NCI-H187 (cell line): ENCODE measurements at regions not wholly inside any gene's neighbourhood (a gene's known extent, or its start where the extent isn't known, plus 50 kb on each side); places are given as distances from the start of the nearest gene placed in this dataset.

Source experiments
- DNase-seq, 2 experiments: peaks; one replicate each; lab custom pipeline; 2025; lab: John Stamatoyannopoulos, UW

GRCh38 chr20:39106791-39107190, 144.6 kb downstream of the DHX35 start:
- DNase-seq, result no peak

DNA sequence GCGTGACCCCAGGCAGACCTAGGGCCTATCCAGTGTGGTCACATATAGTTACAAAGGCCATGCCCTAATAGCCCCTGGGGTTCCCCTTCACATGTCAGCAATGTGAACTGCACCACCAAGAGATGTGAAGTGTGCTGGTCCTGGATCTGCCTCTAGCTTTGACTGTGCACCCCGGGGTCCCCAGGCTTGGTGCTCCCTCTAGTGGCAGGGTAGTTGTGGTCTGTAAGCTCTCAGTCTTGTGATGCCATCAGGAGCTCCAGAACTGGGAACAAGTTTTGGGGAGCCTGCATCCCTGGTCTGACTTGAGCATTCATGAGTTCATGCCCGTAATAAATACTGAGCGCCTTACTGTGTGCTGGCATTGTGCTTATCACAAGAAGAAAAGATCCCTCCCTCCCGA, 143.4 kb downstream of the DHX35 start:
- DNase-seq, result no peak

- DNase-seq, result no peak
These were observed 141.6 kb downstream of the DHX35 start for GRCh38 chr20:39103732-39104131.

GRCh38 chr20:39103305-39103704, 141.2 kb downstream of the DHX35 start:
- DNase-seq, result no peak

DNA sequence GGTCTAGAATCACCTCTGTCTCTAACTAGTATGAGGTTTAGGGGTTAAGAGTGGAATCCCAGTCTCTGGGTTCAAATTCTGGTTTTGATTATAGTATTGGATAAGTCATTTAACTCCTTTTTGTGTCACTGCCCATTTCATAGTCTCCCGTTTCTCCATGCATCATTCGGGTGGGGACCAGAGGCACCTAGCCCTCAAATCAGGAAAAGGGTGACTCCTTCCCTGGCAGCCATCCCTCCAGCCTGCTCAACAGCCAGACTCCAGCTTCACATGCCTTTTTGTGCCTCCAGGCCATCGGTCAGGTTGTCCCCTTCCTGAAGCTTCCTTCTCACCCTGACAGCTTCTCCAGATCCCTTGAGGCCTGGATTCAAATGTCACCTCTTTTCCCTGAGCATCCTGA, 139.8 kb downstream of the DHX35 start:
- DNase-seq, result no peak

- no peak for DNase-seq
These were observed 138.5 kb downstream of the DHX35 start for GRCh38 chr20:39100691-39101090.

- no peak for DNase-seq
These were observed 135.7 kb downstream of the DHX35 start for GRCh38 chr20:39097889-39098288.

DNA sequence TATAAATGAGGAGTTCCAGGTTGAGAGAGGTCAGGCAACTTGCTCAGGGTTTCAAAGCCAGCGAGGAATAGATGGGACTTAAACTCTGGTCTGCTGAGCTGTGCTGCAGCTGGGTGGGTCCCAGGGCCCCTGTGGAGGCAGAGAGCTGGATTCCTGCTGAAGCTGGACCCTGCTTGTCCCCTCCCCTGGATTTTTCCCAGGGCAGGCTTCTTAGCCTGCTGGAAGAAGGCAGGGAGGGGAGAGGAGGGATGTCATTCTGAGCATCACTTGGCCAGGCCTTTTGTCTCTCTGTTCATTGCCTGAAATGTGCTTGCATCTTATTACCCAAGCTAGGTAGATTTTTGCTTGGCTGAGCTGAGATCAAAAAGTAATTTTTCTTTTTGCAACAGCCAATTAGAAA, 133.7 kb downstream of the DHX35 start:
- no peak for DNase-seq

GRCh38 chr20:39094391-39094790, 132.2 kb downstream of the DHX35 start:
- DNase-seq, result no peak

GRCh38 chr20:39092733-39093410, 130.7 kb downstream of the DHX35 start:
- DNase-seq, result no peak

DNA sequence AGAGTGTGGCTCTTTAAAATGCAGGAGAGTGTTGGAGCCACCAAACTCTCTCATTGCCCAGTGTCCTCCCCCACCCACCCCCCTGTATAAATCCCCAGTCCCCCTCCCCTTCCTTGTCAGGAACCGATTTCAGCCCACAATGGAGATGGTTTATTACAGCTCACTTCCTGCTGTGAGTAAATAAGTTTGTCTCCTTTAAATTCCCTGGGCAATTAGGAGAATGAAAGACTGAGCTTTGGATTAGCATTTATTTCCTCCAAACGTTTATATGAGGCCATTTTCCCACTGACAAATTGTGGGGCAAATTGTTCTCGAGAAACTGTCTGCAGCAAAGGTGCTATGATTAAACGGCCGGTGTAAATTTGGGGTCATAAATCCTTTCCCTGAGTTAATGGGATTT, 128.8 kb downstream of the DHX35 start:
- DNase-seq, result no peak

GRCh38 chr20:39089797-39090196, 127.7 kb downstream of the DHX35 start:
- DNase-seq, result no peak
